ENCODE measurements at regions not wholly inside any gene's neighbourhood (a gene's known extent, or its start where the extent isn't known, plus 50 kb on each side); places are given as distances from the start of the nearest gene placed in this dataset.

- TF ChIP-seq CTCF (IDR thresholded peaks at IDR 0.05; ENCODE audit: low read depth, low read length, poor library complexity, severe bottlenecking) (no peak), EZH2phosphoT487 (IDR thresholded peaks at IDR 0.05; ENCODE audit: borderline replicate concordance, low read length) (no peak)
Observed at GRCh38 chr6:134415194-134415593, 97.3 kb upstream of the SGK1 start.

Measured in DOHH2 (cell line).